K562 (cell line): ENCODE measurements at regions not wholly inside any gene's neighbourhood (a gene's known extent, or its start where the extent isn't known, plus 50 kb on each side); places are given as distances from the start of the nearest gene placed in this dataset.

Source experiments
- ATAC-seq: fragments of 200-7000 bp; cut with Tn5 transposase; 3 replicates; pipeline ENCODE4 v1.9.1; 2020; ENCODE audit warnings: moderate library complexity
- BruUV-seq: library from RNA; stranded (reverse); fragments of 400-500 nt; replicated peaks from 2 replicates; lab custom pipeline; 2021; lab: Mats Ljungman, UMichigan
- CTCF ChIA-PET: fragments of 300-600 bp; formaldehyde crosslinking; extraction: SDS; loops from one replicate; lab custom pipeline; 2021; ENCODE audit warnings: low intra/inter-chr PET ratio; lab: Yijun Ruan, JAX
- POLR2A ChIA-PET: fragments of 300-600, 350-650 bp; sonication (Branson Sonifier 250); formaldehyde crosslinking; extraction: SDS; loops from one replicate; lab custom pipeline; 2021; ENCODE audit warnings: antibody characterized with exemption, inconsistent platforms; lab: Yijun Ruan, JAX
- DNase-seq, 4 experiments: peaks; one replicate each; pipeline versions ENCODE4 v3.0.0 to v3.0.0-alpha.2; 2011 to 2018; ENCODE audit warnings: low spot score in 3 of 4, mixed read lengths in 3 of 4; ENCODE audit errors: extremely low read depth in 1 of 4
- FAIRE-seq: peaks from 2 replicates; lab custom pipeline; 2011; peaks lifted over from hg19 to GRCh38; lab: Jason Lieb, UNC
- H2AFZ ChIP-seq: 2 replicates; pipeline ENCODE4 v1.6.0; 2011; ENCODE audit warnings: low read depth, low read length, control low read depth, inconsistent platforms
- H3K27ac ChIP-seq: fragments of 200-600 bp; 3 replicates; pipeline ENCODE4 v1.8.0; 2011; ENCODE audit warnings: low read depth, mild to moderate bottlenecking, control low read depth, inconsistent platforms, low read length, moderate library complexity, mixed read lengths; ENCODE audit errors: extremely low read depth
- H3K27me3 ChIP-seq, 2 experiments: fragments of 300-600 bp in 1 of 2; 2 replicates in 1 of 2; 3 replicates in 1 of 2; pipeline versions ENCODE4 v1.6.0 to v1.8.0; 2011; ENCODE audit warnings: inconsistent platforms in 2 of 2, low read length in 2 of 2, mild to moderate bottlenecking in 1 of 2, mixed read lengths in 1 of 2, moderate library complexity in 1 of 2; ENCODE audit not compliant: control insufficient read depth in 2 of 2, insufficient read depth in 2 of 2
- H3K36me3 ChIP-seq: fragments of 300-600 bp; 3 replicates; pipeline ENCODE4 v1.8.0; 2011; ENCODE audit warnings: mild to moderate bottlenecking, low read length, inconsistent platforms; ENCODE audit not compliant: control insufficient read depth, insufficient read depth
- H3K4me1 ChIP-seq, 2 experiments: fragments of 200-600 bp in 1 of 2; replicated peaks in 1 of 2; 2 replicates in 1 of 2; 3 replicates in 1 of 2; pipeline versions ENCODE4 v1.5.1 to v1.8.0; 2011; ENCODE audit warnings: inconsistent platforms in 2 of 2, low read length in 2 of 2, mild to moderate bottlenecking in 1 of 2, mixed read lengths in 1 of 2, moderate library complexity in 1 of 2; ENCODE audit not compliant: control insufficient read depth in 2 of 2, insufficient read depth in 2 of 2
- H3K4me2 ChIP-seq: 2 replicates; pipeline ENCODE4 v1.6.1; 2011; ENCODE audit warnings: low read length, control low read depth, inconsistent platforms, mixed read lengths; ENCODE audit not compliant: insufficient read depth
- H3K4me3 ChIP-seq: fragments of 200-600 bp; sonication (generic), shearing (Covaris generic); 2 replicates; pipeline ENCODE4 v1.5.1; 2016; ENCODE audit warnings: control low read depth, inconsistent platforms
- H3K79me2 ChIP-seq: fragments of 200-600 bp; 3 replicates; pipeline ENCODE4 v1.8.0; 2011; ENCODE audit warnings: low read length, inconsistent platforms; ENCODE audit not compliant: control insufficient read depth, insufficient read depth
- H3K9ac ChIP-seq, 2 experiments: 2 replicates each; pipeline versions ENCODE4 v1.6.0 to v1.6.1; 2011; ENCODE audit warnings: low read depth in 2 of 2, low read length in 2 of 2, control low read depth in 1 of 2, inconsistent platforms in 1 of 2, mild to moderate bottlenecking in 1 of 2, mixed read lengths in 1 of 2; ENCODE audit not compliant: insufficient read depth in 1 of 2
- H3K9me1 ChIP-seq: one replicate; pipeline ENCODE4 v1.6.0; 2011; ENCODE audit warnings: inconsistent platforms, mild to moderate bottlenecking, low read length, moderate library complexity; ENCODE audit not compliant: control insufficient read depth, insufficient read depth
- H3K9me3 ChIP-seq: replicated peaks from 2 replicates; pipeline ENCODE4 v1.5.1; 2011; ENCODE audit warnings: low read depth, low read length, inconsistent platforms; ENCODE audit not compliant: control insufficient read depth, insufficient read depth
- H4K20me1 ChIP-seq: replicated peaks from 2 replicates; pipeline ENCODE4 v1.6.1; 2011; ENCODE audit warnings: low read length, inconsistent platforms, mixed read lengths; ENCODE audit not compliant: control insufficient read depth, insufficient read depth
- BRCA1 ChIP-seq, 2 experiments: fragments of 450-650 bp in 1 of 2; sonication (generic) in 1 of 2; formaldehyde crosslinking in 1 of 2; IDR thresholded peaks; 2 replicates each; pipeline versions ENCODE4 v1.5.0 to v1.6.1; 2017 to 2020; ENCODE audit warnings: mild to moderate bottlenecking in 1 of 2, missing genetic modification reagents in 1 of 2
- CBX1 ChIP-seq: sonication (generic); IDR thresholded peaks from 2 replicates; pipeline ENCODE4 v1.6.1; 2016; ENCODE audit warnings: antibody characterized with exemption, low read depth, mild to moderate bottlenecking
- ETV1 ChIP-seq: fragments of 450-650 bp; conservative IDR thresholded peaks from 2 replicates; pipeline ENCODE4 v1.6.1; 2016; ENCODE audit warnings: missing genetic modification characterization, control low read depth, low read depth, missing compliant biosample characterization
- FOS ChIP-seq: IDR thresholded peaks from 3 replicates; pipeline ENCODE4 v1.6.1; 2011; ENCODE audit not compliant: insufficient read length; ENCODE audit errors: extremely low read depth
- GATAD2A ChIP-seq: fragments of 450-650 bp; IDR thresholded peaks from 2 replicates; pipeline ENCODE4 v1.6.1; 2017
- ID3 ChIP-seq, 2 experiments: fragments of 250-450 bp in 1 of 2; fragments of 450-650 bp in 1 of 2; sonication (Bioruptor Pico) in 1 of 2; IDR thresholded peaks; 2 replicates each; pipeline versions ENCODE4 v1.6.1 to v1.8.0; 2016 to 2021; ENCODE audit warnings: mild to moderate bottlenecking in 2 of 2, moderate library complexity in 2 of 2, missing compliant biosample characterization in 1 of 2, missing genetic modification characterization in 1 of 2
- LEF1 ChIP-seq: fragments of 450-650 bp; IDR thresholded peaks from 2 replicates; pipeline ENCODE4 v1.6.1; 2016; ENCODE audit warnings: mild to moderate bottlenecking
- POLR3A ChIP-seq: IDR thresholded peaks from 2 replicates; pipeline ENCODE4 v1.6.1; 2011; ENCODE audit warnings: borderline replicate concordance, mild to moderate bottlenecking, moderate library complexity; ENCODE audit not compliant: insufficient read length, insufficient read depth; ENCODE audit errors: extremely low read depth
- POLR3G ChIP-seq: IDR thresholded peaks from 2 replicates; pipeline ENCODE4 v1.6.1; 2011; ENCODE audit not compliant: insufficient read length, insufficient replicate concordance; ENCODE audit errors: extremely low read depth
- POU5F1 ChIP-seq: fragments of 150-350 bp; IDR thresholded peaks from 2 replicates; pipeline ENCODE4 v1.6.1; 2014; ENCODE audit warnings: borderline replicate concordance, low read length, low read depth, mild to moderate bottlenecking; ENCODE audit not compliant: partially characterized antibody
- PYGO2 ChIP-seq: fragments of 450-650 bp; IDR thresholded peaks from 2 replicates; pipeline ENCODE4 v1.6.1; 2016; ENCODE audit warnings: mild to moderate bottlenecking, missing genetic modification characterization, moderate library complexity, missing compliant biosample characterization
- RBM14 ChIP-seq: fragments of 200-400 bp; formaldehyde crosslinking; IDR thresholded peaks from 2 replicates; pipeline ENCODE4 v1.6.1; 2018; ENCODE audit warnings: low read depth, mild to moderate bottlenecking, low read length, moderate library complexity, borderline replicate concordance; ENCODE audit not compliant: insufficient read depth
- SAP30 ChIP-seq: fragments of 200-600 bp; sonication (generic); IDR thresholded peaks from 2 replicates; pipeline ENCODE4 v1.6.1; 2012; ENCODE audit warnings: borderline replicate concordance, low read depth, mild to moderate bottlenecking, moderate library complexity, low read length, control low read depth, inconsistent platforms; ENCODE audit not compliant: insufficient read depth, poor library complexity, severe bottlenecking
- TCF7L2 ChIP-seq: fragments of 150-350 bp; IDR thresholded peaks from 2 replicates; pipeline ENCODE4 v1.6.1; 2016; ENCODE audit warnings: low read depth, mild to moderate bottlenecking, low read length, moderate library complexity
- ZBTB17 ChIP-seq: fragments of 450-650 bp; formaldehyde crosslinking; IDR thresholded peaks from 2 replicates; pipeline ENCODE4 v1.4.0; 2020; ENCODE audit warnings: mild to moderate bottlenecking
- ZNF316 ChIP-seq: fragments of 450-650 bp; IDR thresholded peaks from 2 replicates; pipeline ENCODE4 v1.6.1; 2016
- ZNF77 ChIP-seq: fragments of 250-450 bp; sonication (Bioruptor Pico); IDR thresholded peaks from 2 replicates; pipeline ENCODE4 v1.5.0; 2020
- WGBS: fragments of 100-300 bp; shearing (Covaris generic); methylation state at CpG from one replicate; pipeline ENCODE4 v1.1.6; 2016; ENCODE audit warnings: low coverage, mixed read lengths; ENCODE audit not compliant: insufficient coverage; ENCODE audit errors: missing lambda C conversion rate; 5-methylcytosine and 5-hydroxymethylcytosine counted together
- in situ Hi-C: fragments of 300-500 bp; cut with MboI; formaldehyde crosslinking; loops from 4 replicates; pipeline ENCODE4 v1.15.0; 2018; ENCODE audit warnings: inconsistent platforms, mixed read lengths
- intact Hi-C: fragments of 100-400 bp; cut with micrococcal nuclease; formaldehyde crosslinking; loops from 2 replicates; pipeline ENCODE4 v1.14.2; 2022
- TF ChIP-seq, protein P1 (sequence below): sonication (generic); formaldehyde crosslinking; IDR thresholded peaks from 2 replicates; pipeline ENCODE4 v1.8.0; 2022; ENCODE audit warnings: mild to moderate bottlenecking, missing genetic modification reagents

GRCh38 chr5:176740131-176740701 lies 70.1 kb upstream of the UNC5A start:
- no TSS peak for BruUV-seq
- Histone ChIP-seq H3K9ac (no peak overlapping the region), H3K9me1 (no peaks in the 10 kb centered on the region), H3K4me1 (peaks cover 0 to 18% of the 10 kb centered on the region in 2 experiments; a peak in 2 of 5 replicates), H3K4me2 (no peak overlapping the region)
- WGBS, result 3% methylated on average over 16 of the region's 16 CpGs
- no peak for TF ChIP-seq ZNF77 (CRISPR knock-in tag)
- TF ChIP-seq POLR3G, result no peak
- TF ChIP-seq FOS, result no peak
- no peak for TF ChIP-seq GATAD2A
- no peak for TF ChIP-seq ETV1 (tag)
- no peak for TF ChIP-seq LEF1
- TF ChIP-seq RBM14, result no peak
- TF ChIP-seq, protein P1, sequence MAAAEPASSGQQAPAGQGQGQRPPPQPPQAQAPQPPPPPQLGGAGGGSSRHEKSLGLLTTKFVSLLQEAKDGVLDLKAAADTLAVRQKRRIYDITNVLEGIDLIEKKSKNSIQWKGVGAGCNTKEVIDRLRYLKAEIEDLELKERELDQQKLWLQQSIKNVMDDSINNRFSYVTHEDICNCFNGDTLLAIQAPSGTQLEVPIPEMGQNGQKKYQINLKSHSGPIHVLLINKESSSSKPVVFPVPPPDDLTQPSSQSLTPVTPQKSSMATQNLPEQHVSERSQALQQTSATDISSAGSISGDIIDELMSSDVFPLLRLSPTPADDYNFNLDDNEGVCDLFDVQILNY (CRISPR knock-in tag), result no peak
- TF ChIP-seq CBX1, result no peak
- no peak for TF ChIP-seq POU5F1
- no peak for TF ChIP-seq ZBTB17
- no peak for TF ChIP-seq PYGO2 (tag)
- no peak for TF ChIP-seq SAP30
- TF ChIP-seq TCF7L2, result no peak
- no peak for TF ChIP-seq ZNF316
- TF ChIP-seq ID3 (CRISPR knock-in tag; IDR thresholded peaks at IDR 0.05), result no peak
- TF ChIP-seq ID3 (tag; IDR thresholded peaks at IDR 0.05), result no peak
- TF ChIP-seq POLR3A, result no peak
- no peak for TF ChIP-seq BRCA1 (IDR thresholded peaks at IDR 0.05)
- no peak for TF ChIP-seq BRCA1 (CRISPR knock-in tag; IDR thresholded peaks at IDR 0.05)
- TF ChIP-seq, all 486 proteins: peak for 0
- no peak for ATAC-seq
- H3K27me3 ChIP-seq, result peaks cover 74 to 90% of the 10 kb centered on the region in 2 experiments
- peaks cover 18% of the 10 kb centered on the region for H4K20me1 ChIP-seq
- H3K27ac ChIP-seq, result no peak overlapping the region
- no peak for FAIRE-seq
- POLR2A ChIA-PET, result interaction anchor here (0.7 to 1.2 kb wide), 3 partner anchors 9 to 67 kb away, joined by 3 to 4 read pairs (median 3); no protein-coding TSS in a partner anchor
- no peak overlapping the region for H2AFZ ChIP-seq
- no peak for DNase-seq
- CTCF ChIA-PET, result no interaction called here
- in situ Hi-C loops (loop anchor here (10.0 kb wide), 1 partner anchor 935 kb away; no protein-coding TSS in a partner anchor), intact Hi-C loops (no loop called here)
- H3K4me3 ChIP-seq, result no peak overlapping the region
- H3K9me3 ChIP-seq, result no peaks in the 10 kb centered on the region
- no peaks in the 10 kb centered on the region for H3K79me2 ChIP-seq
- H3K36me3 ChIP-seq, result no peaks in the 10 kb centered on the region
